IMR-90 (cell line): ENCODE measurements at regions not wholly inside any gene's neighbourhood (a gene's known extent, or its start where the extent isn't known, plus 50 kb on each side); places are given as distances from the start of the nearest gene placed in this dataset.

Source experiments
- ATAC-seq: fragments of 200-7000 bp; cut with Tn5 transposase; 2 replicates; pipeline ENCODE4 v1.9.1; 2020; ENCODE audit warnings: low read depth, mild to moderate bottlenecking, moderate library complexity
- BruUV-seq: library from RNA; stranded (reverse); fragments of 400-500 nt; replicated peaks from 2 replicates; lab custom pipeline; 2021; lab: Mats Ljungman, UMichigan
- CTCF ChIA-PET: fragments of 300-600 bp; formaldehyde crosslinking; extraction: SDS; loops from one replicate; lab custom pipeline; 2021; ENCODE audit warnings: antibody characterized with exemption; lab: Yijun Ruan, JAX
- POLR2A ChIA-PET: fragments of 300-600 bp; sonication (Branson Sonifier 250); formaldehyde crosslinking; loops from one replicate; lab custom pipeline; 2022; ENCODE audit warnings: antibody characterized with exemption; ENCODE audit not compliant: unreplicated experiment; lab: Charles Lee
- DNase-seq: peaks from one replicate; pipeline ENCODE4 v3.0.0; 2013
- H2AFZ ChIP-seq: replicated peaks from 2 replicates; pipeline ENCODE3; 2013; ENCODE audit warnings: low read length, mild to moderate bottlenecking; ENCODE audit not compliant: poor library complexity
- H2AK5ac ChIP-seq: 2 replicates; pipeline ENCODE4 v1.6.1; 2013; ENCODE audit warnings: low read depth, low read length, inconsistent platforms
- H2AK9ac ChIP-seq: replicated peaks from 2 replicates; pipeline ENCODE3; 2013; ENCODE audit warnings: mild to moderate bottlenecking, low read depth, low read length, moderate library complexity; ENCODE audit not compliant: poor library complexity
- H2BK120ac ChIP-seq: 2 replicates; pipeline ENCODE4 v1.6.1; 2013; ENCODE audit warnings: low read depth, low read length, inconsistent platforms
- H2BK15ac ChIP-seq: 3 replicates; pipeline ENCODE4 v1.6.1; 2013; ENCODE audit warnings: low read depth, low read length, inconsistent platforms
- H2BK20ac ChIP-seq: 2 replicates; pipeline ENCODE4 v1.6.1; 2013; ENCODE audit warnings: low read depth, mild to moderate bottlenecking, inconsistent platforms, low read length, moderate library complexity
- H2BK5ac ChIP-seq: 2 replicates; pipeline ENCODE4 v1.6.1; 2013; ENCODE audit warnings: mild to moderate bottlenecking, low read depth, low read length, inconsistent platforms; ENCODE audit not compliant: poor library complexity, severe bottlenecking
- H3K14ac ChIP-seq: replicated peaks from 2 replicates; pipeline ENCODE4 v1.6.1; 2013; ENCODE audit warnings: low read depth, low read length, inconsistent platforms
- H3K18ac ChIP-seq: 2 replicates; pipeline ENCODE4 v1.6.1; 2013; ENCODE audit warnings: low read depth, low read length, control low read depth
- H3K23ac ChIP-seq: 2 replicates; pipeline ENCODE4 v1.6.1; 2013; ENCODE audit warnings: low read depth, low read length, inconsistent platforms
- H3K27ac ChIP-seq: 2 replicates; pipeline ENCODE4 v1.5.1; 2013; ENCODE audit warnings: mild to moderate bottlenecking, control low read depth, low read length; ENCODE audit not compliant: insufficient read depth
- H3K27me3 ChIP-seq: 2 replicates; pipeline ENCODE4 v1.6.1; 2013; ENCODE audit warnings: low read length; ENCODE audit not compliant: control insufficient read depth, insufficient read depth
- H3K36me3 ChIP-seq: 2 replicates; pipeline ENCODE4 v1.6.1; 2013; ENCODE audit warnings: low read length, mixed read lengths; ENCODE audit not compliant: control insufficient read depth, insufficient read depth
- H3K4ac ChIP-seq: 2 replicates; pipeline ENCODE4 v1.6.1; 2013; ENCODE audit warnings: low read depth, low read length, inconsistent platforms
- H3K4me1 ChIP-seq: 2 replicates; pipeline ENCODE4 v1.6.1; 2013; ENCODE audit warnings: low read length, mixed read lengths; ENCODE audit not compliant: control insufficient read depth, insufficient read depth
- H3K4me2 ChIP-seq: 2 replicates; pipeline ENCODE4 v1.6.1; 2013; ENCODE audit warnings: low read depth, mild to moderate bottlenecking, control low read depth, low read length, moderate library complexity
- H3K4me3 ChIP-seq: 2 replicates; pipeline ENCODE4 v1.5.1; 2013; ENCODE audit warnings: low read depth, mild to moderate bottlenecking, control low read depth, low read length, moderate library complexity; ENCODE audit not compliant: insufficient read depth
- H3K56ac ChIP-seq: 2 replicates; pipeline ENCODE4 v1.6.1; 2013; ENCODE audit warnings: low read length, inconsistent platforms; ENCODE audit not compliant: insufficient read depth; ENCODE audit errors: extremely low read depth
- H3K79me1 ChIP-seq, 2 experiments: 2 replicates each; pipeline ENCODE4 v1.6.1; 2013; ENCODE audit warnings: low read length in 2 of 2, inconsistent platforms in 1 of 2, low read depth in 1 of 2
- H3K9ac ChIP-seq: 2 replicates; pipeline ENCODE4 v1.6.1; 2013; ENCODE audit warnings: low read depth, low read length, control low read depth
- H3K9me1 ChIP-seq: 2 replicates; pipeline ENCODE4 v1.6.1; 2013; ENCODE audit warnings: low read length, inconsistent platforms; ENCODE audit not compliant: insufficient read depth
- H3K9me3 ChIP-seq: 2 replicates; pipeline ENCODE4 v1.6.1; 2013; ENCODE audit warnings: low read length; ENCODE audit not compliant: control insufficient read depth, insufficient read depth
- H4K20me1 ChIP-seq: 2 replicates; pipeline ENCODE4 v1.6.1; 2013; ENCODE audit warnings: low read length, inconsistent platforms; ENCODE audit not compliant: insufficient read depth
- H4K5ac ChIP-seq: 2 replicates; pipeline ENCODE4 v1.6.1; 2013; ENCODE audit warnings: mild to moderate bottlenecking, low read depth, low read length, control low read depth
- H4K8ac ChIP-seq, 2 experiments: 2 replicates each; pipeline ENCODE4 v1.6.1; 2013; ENCODE audit warnings: low read depth in 2 of 2, low read length in 2 of 2, control low read depth in 1 of 2, inconsistent platforms in 1 of 2
- H4K91ac ChIP-seq: 2 replicates; pipeline ENCODE4 v1.6.1; 2013; ENCODE audit warnings: low read depth, low read length, inconsistent platforms; ENCODE audit not compliant: insufficient read depth
- CEBPB ChIP-seq: IDR thresholded peaks from 2 replicates; pipeline ENCODE4 v1.6.1; 2012; ENCODE audit warnings: low read depth, low read length, improper control_type of control experiment
- CHD1 ChIP-seq: IDR thresholded peaks from 2 replicates; pipeline ENCODE4 v1.6.1; 2012; ENCODE audit warnings: low read depth, low read length, improper control_type of control experiment
- FOS ChIP-seq: fragments of 150-350 bp; IDR thresholded peaks from 2 replicates; pipeline ENCODE4 v1.6.1; 2016; ENCODE audit warnings: low read depth, low read length
- MAZ ChIP-seq: IDR thresholded peaks from 2 replicates; pipeline ENCODE4 v1.6.1; 2012; ENCODE audit warnings: low read depth, mild to moderate bottlenecking, low read length, improper control_type of control experiment, moderate library complexity, borderline replicate concordance
- NFE2L2 ChIP-seq: fragments of 150-350 bp; IDR thresholded peaks from 2 replicates; pipeline ENCODE4 v1.6.1; 2016; ENCODE audit warnings: low read depth, mild to moderate bottlenecking, low read length
- RAD21 ChIP-seq: IDR thresholded peaks from 2 replicates; pipeline ENCODE4 v1.6.1; 2012; ENCODE audit warnings: low read length, improper control_type of control experiment
- RCOR1 ChIP-seq: IDR thresholded peaks from 2 replicates; pipeline ENCODE4 v1.6.1; 2012; ENCODE audit warnings: mild to moderate bottlenecking, low read length, improper control_type of control experiment; ENCODE audit not compliant: insufficient replicate concordance
- RFX5 ChIP-seq: IDR thresholded peaks from 2 replicates; pipeline ENCODE4 v1.8.0; 2012; ENCODE audit warnings: low read depth, mild to moderate bottlenecking, low read length, moderate library complexity
- SMC3 ChIP-seq: fragments of 150-350 bp; IDR thresholded peaks from 2 replicates; pipeline ENCODE4 v1.6.1; 2016; ENCODE audit warnings: low read depth, mild to moderate bottlenecking, antibody characterized with exemption, low read length, moderate library complexity
- WGBS, 2 experiments: methylation state at CpG; one replicate each; pipeline versions ENCODE4 v1.1.5 to v1.1.7; 2013; ENCODE audit warnings: missing lambda C conversion rate in 2 of 2; ENCODE audit not compliant: insufficient read length in 1 of 2; ENCODE audit errors: extremely low coverage in 2 of 2; 5-methylcytosine and 5-hydroxymethylcytosine counted together
- dilution Hi-C: fragments of 300-500 bp; cut with HindIII; formaldehyde crosslinking; loops from one replicate; pipeline ENCODE4 v1.14.3; 2018; ENCODE audit warnings: low sequenced_read_pairs; ENCODE audit not compliant: unreplicated experiment
- in situ Hi-C: fragments of 300-500 bp; cut with MboI; formaldehyde crosslinking; loops from 3 replicates; pipeline ENCODE4 v1.14.3; 2019; ENCODE audit warnings: low sequenced_read_pairs, inconsistent platforms, mixed read lengths
- intact Hi-C: fragments of 100-400 bp; cut with micrococcal nuclease; formaldehyde crosslinking; loops from 2 replicates; pipeline ENCODE4 v1.10.0; 2022
- TF ChIP-seq, protein P1 (sequence below): fragments of 150-350 bp; IDR thresholded peaks from 2 replicates; pipeline ENCODE4 v1.6.1; 2016; ENCODE audit warnings: low read depth, mild to moderate bottlenecking, low read length, moderate library complexity, borderline replicate concordance

DNA sequence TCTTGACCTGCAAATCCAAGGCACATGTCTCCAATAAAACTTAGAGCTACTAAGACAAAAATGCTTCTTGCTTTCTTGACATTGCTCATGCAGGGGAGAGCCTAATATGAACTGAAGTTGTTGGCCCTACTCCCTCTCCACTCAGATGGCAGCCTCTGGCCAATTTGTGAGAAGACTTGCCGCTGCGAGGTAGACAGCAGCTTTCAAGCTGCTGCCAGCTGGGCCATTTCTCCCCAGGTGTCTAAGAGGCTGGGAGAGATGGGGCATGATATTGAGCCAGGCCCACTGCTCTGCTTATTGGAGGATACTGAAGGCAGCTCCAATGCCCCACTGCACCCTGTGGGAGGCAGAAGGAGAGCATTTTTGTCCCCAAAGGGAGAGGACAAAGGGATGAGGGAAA lies 380.5 kb downstream of the RASEF start:
- Histone ChIP-seq H4K8ac (no peak overlapping the region), H3K79me1 (no peaks in the 10 kb centered on the region), H2AFZ (no peak overlapping the region), H2AK9ac (no peak overlapping the region), H3K27me3 (no peaks in the 10 kb centered on the region), H3K23ac (no peak overlapping the region), H4K5ac (no peak overlapping the region), H2BK120ac (no peak overlapping the region), H3K14ac (no peak overlapping the region), H3K4me2 (no peak overlapping the region), H3K9me3 (no peaks in the 10 kb centered on the region), H4K20me1 (no peaks in the 10 kb centered on the region), H3K4ac (no peak overlapping the region), H2AK5ac (no peak overlapping the region), H3K9ac (no peak overlapping the region), H2BK5ac (no peak overlapping the region), H3K4me1 (no peaks in the 10 kb centered on the region), H3K36me3 (no peaks in the 10 kb centered on the region), H3K4me3 (no peak overlapping the region), H2BK20ac (no peak overlapping the region), H4K91ac (no peak overlapping the region), H3K18ac (no peak overlapping the region), H3K56ac (no peak overlapping the region), H2BK15ac (no peak overlapping the region), H3K9me1 (no peaks in the 10 kb centered on the region), H3K27ac (no peak overlapping the region)
- intact Hi-C loops: no loop called here
- BruUV-seq: no TSS peak
- no peak for TF ChIP-seq MAZ
- no peak for TF ChIP-seq FOS
- TF ChIP-seq, protein P1, sequence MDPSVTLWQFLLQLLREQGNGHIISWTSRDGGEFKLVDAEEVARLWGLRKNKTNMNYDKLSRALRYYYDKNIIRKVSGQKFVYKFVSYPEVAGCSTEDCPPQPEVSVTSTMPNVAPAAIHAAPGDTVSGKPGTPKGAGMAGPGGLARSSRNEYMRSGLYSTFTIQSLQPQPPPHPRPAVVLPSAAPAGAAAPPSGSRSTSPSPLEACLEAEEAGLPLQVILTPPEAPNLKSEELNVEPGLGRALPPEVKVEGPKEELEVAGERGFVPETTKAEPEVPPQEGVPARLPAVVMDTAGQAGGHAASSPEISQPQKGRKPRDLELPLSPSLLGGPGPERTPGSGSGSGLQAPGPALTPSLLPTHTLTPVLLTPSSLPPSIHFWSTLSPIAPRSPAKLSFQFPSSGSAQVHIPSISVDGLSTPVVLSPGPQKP: no peak
- TF ChIP-seq RCOR1: no peak
- no peak for TF ChIP-seq NFE2L2
- no peak for TF ChIP-seq RAD21
- TF ChIP-seq SMC3: no peak
- TF ChIP-seq CEBPB: no peak
- no peak for TF ChIP-seq CHD1
- no peak for TF ChIP-seq RFX5
- no CpG with 5 or more reads among the region's 2 CpGs for WGBS, 2 experiments
- CTCF ChIA-PET: no interaction called here
- no peak for ATAC-seq
- DNase-seq: no peak
- dilution Hi-C loops: no loop called here
- in situ Hi-C loops: no loop called here
- POLR2A ChIA-PET: no interaction called here
